SK-N-SH (cell line): ENCODE measurements at regions not wholly inside any gene's neighbourhood (a gene's known extent, or its start where the extent isn't known, plus 50 kb on each side); places are given as distances from the start of the nearest gene placed in this dataset.

Experiments used
- CTCF ChIA-PET: fragments of 300-600, 350-600 bp; formaldehyde crosslinking; extraction: SDS; loops from one replicate; lab custom pipeline; 2021; lab: Yijun Ruan, JAX
- POLR2A ChIA-PET: fragments of 350-600 bp; sonication (Branson Sonifier 250); formaldehyde crosslinking; extraction: SDS; loops from one replicate; lab custom pipeline; 2020; ENCODE audit warnings: antibody characterized with exemption, inconsistent platforms; lab: Yijun Ruan, JAX
- DNase-seq: peaks from one replicate; pipeline ENCODE4 v3.0.0; 2012
- H2AFZ ChIP-seq: fragments of 200-600 bp; sonication (generic); 2 replicates; pipeline ENCODE4 v1.8.1; 2016; ENCODE audit warnings: antibody characterized with exemption, mild to moderate bottlenecking, low read depth
- H3F3A ChIP-seq: fragments of 200-600 bp; sonication (generic); replicated peaks from 2 replicates; pipeline ENCODE3; 2016; ENCODE audit warnings: antibody characterized with exemption, mild to moderate bottlenecking; ENCODE audit not compliant: insufficient read depth
- H3K27ac ChIP-seq, 2 experiments: fragments of 200-500 bp in 1 of 2; fragments of 200-600 bp in 1 of 2; sonication (Bioruptor generic) in 1 of 2; sonication (generic), shearing (Covaris generic) in 1 of 2; 2 replicates each; pipeline versions ENCODE4 v1.5.1 to v1.6.1; 2014 to 2016; ENCODE audit warnings: low read depth in 2 of 2, inconsistent platforms in 1 of 2, low read length in 1 of 2, mild to moderate bottlenecking in 1 of 2, mixed read lengths in 1 of 2
- H3K27me3 ChIP-seq: fragments of 200-600 bp; sonication (generic), shearing (Covaris generic); 2 replicates; pipeline ENCODE4 v1.6.1; 2016; ENCODE audit warnings: mixed run types; ENCODE audit not compliant: insufficient read depth
- H3K36me3 ChIP-seq, 2 experiments: fragments of 200-500 bp in 1 of 2; fragments of 200-600 bp in 1 of 2; sonication (Bioruptor generic) in 1 of 2; sonication (generic) in 1 of 2; replicated peaks in 1 of 2; 2 replicates each; pipeline versions ENCODE3 to v1.5.1; 2014 to 2016; ENCODE audit warnings: low read length in 1 of 2, mild to moderate bottlenecking in 1 of 2; ENCODE audit not compliant: insufficient read depth in 2 of 2, control insufficient read depth in 1 of 2
- H3K4me1 ChIP-seq, 2 experiments: fragments of 200-500 bp in 1 of 2; fragments of 200-600 bp in 1 of 2; sonication (Bioruptor generic) in 1 of 2; sonication (generic), shearing (Covaris generic) in 1 of 2; 2 replicates each; pipeline versions ENCODE4 v1.5.1 to v1.6.1; 2014 to 2016; ENCODE audit warnings: low read depth in 1 of 2, low read length in 1 of 2, mixed run types in 1 of 2; ENCODE audit not compliant: insufficient read depth in 2 of 2, control insufficient read depth in 1 of 2
- H3K4me2 ChIP-seq: fragments of 200-600 bp; sonication (generic), shearing (Covaris generic); 2 replicates; pipeline ENCODE4 v1.6.1; 2017; ENCODE audit warnings: mixed run types
- H3K4me3 ChIP-seq, 2 experiments: fragments of 200-500 bp in 1 of 2; fragments of 200-600 bp in 1 of 2; sonication (Bioruptor generic) in 1 of 2; sonication (generic), shearing (Covaris generic) in 1 of 2; 2 replicates each; pipeline versions ENCODE4 v1.5.1 to v1.8.1; 2014 to 2016; ENCODE audit warnings: low read depth in 2 of 2, inconsistent platforms in 1 of 2, low read length in 1 of 2, mild to moderate bottlenecking in 1 of 2, mixed read lengths in 1 of 2, moderate library complexity in 1 of 2
- H3K79me2 ChIP-seq: fragments of 200-600 bp; sonication (generic); 2 replicates; pipeline ENCODE4 v1.8.1; 2017; ENCODE audit warnings: mild to moderate bottlenecking; ENCODE audit not compliant: insufficient read depth
- H3K9ac ChIP-seq: fragments of 200-600 bp; sonication (generic); 2 replicates; pipeline ENCODE4 v1.6.1; 2017; ENCODE audit warnings: mixed run types
- H3K9me2 ChIP-seq: fragments of 200-600 bp; sonication (generic); 2 replicates; pipeline ENCODE4 v1.6.1; 2017; ENCODE audit warnings: mixed run types
- H3K9me3 ChIP-seq: fragments of 200-600 bp; sonication (generic); 2 replicates; pipeline ENCODE4 v1.6.1; 2017; ENCODE audit warnings: mixed run types, mild to moderate bottlenecking, moderate library complexity
- H4K20me1 ChIP-seq: fragments of 200-600 bp; sonication (generic); 2 replicates; pipeline ENCODE4 v1.6.1; 2017; ENCODE audit warnings: mild to moderate bottlenecking, mixed run types; ENCODE audit not compliant: insufficient read depth
- ELF1 ChIP-seq: IDR thresholded peaks from 2 replicates; pipeline ENCODE4 v1.4.0; 2012
- EZH2phosphoT487 ChIP-seq: fragments of 200-600 bp; sonication (generic); IDR thresholded peaks from 2 replicates; pipeline ENCODE4 v1.6.1; 2017; ENCODE audit warnings: low read depth, mixed run types, mild to moderate bottlenecking, antibody characterized with exemption, moderate library complexity, borderline replicate concordance
- FOXJ3 ChIP-seq: sonication (generic); formaldehyde crosslinking; IDR thresholded peaks from 2 replicates; pipeline ENCODE4 v1.5.1; 2020; ENCODE audit warnings: mild to moderate bottlenecking, missing genetic modification reagents
- GABPA ChIP-seq: IDR thresholded peaks from 2 replicates; pipeline ENCODE4 v1.4.0; 2012; ENCODE audit warnings: low read depth, mild to moderate bottlenecking
- GATA2 ChIP-seq: sonication (generic); formaldehyde crosslinking; IDR thresholded peaks from 2 replicates; pipeline ENCODE4 v1.5.0; 2020; ENCODE audit warnings: mild to moderate bottlenecking, missing genetic modification reagents
- JUND ChIP-seq: IDR thresholded peaks from 2 replicates; pipeline ENCODE4 v1.4.0; 2012
- MEF2A ChIP-seq: IDR thresholded peaks from 2 replicates; pipeline ENCODE4 v1.4.0; 2012; ENCODE audit warnings: low read depth, borderline replicate concordance
- MXI1 ChIP-seq: IDR thresholded peaks from 2 replicates; pipeline ENCODE4 v1.6.1; 2012; ENCODE audit warnings: mild to moderate bottlenecking, low read depth, low read length, improper control_type of control experiment
- POLR2AphosphoS5 ChIP-seq: IDR thresholded peaks from 2 replicates; pipeline ENCODE4 v1.6.1; 2012; ENCODE audit warnings: low read depth, low read length
- RFX5 ChIP-seq: IDR thresholded peaks from 2 replicates; pipeline ENCODE4 v1.6.1; 2012; ENCODE audit warnings: mild to moderate bottlenecking, improper control_type of control experiment, low read length
- RXRA ChIP-seq: IDR thresholded peaks from 2 replicates; pipeline ENCODE4 v1.4.0; 2012; ENCODE audit warnings: low read depth, mild to moderate bottlenecking, borderline replicate concordance
- SIN3A ChIP-seq: IDR thresholded peaks from 2 replicates; pipeline ENCODE4 v1.6.1; 2012; ENCODE audit warnings: low read depth, mild to moderate bottlenecking, low read length, moderate library complexity, borderline replicate concordance
- SMC3 ChIP-seq: IDR thresholded peaks from 2 replicates; pipeline ENCODE4 v1.6.1; 2012; ENCODE audit warnings: low read depth, low read length, improper control_type of control experiment
- TAF1 ChIP-seq: IDR thresholded peaks from 2 replicates; pipeline ENCODE4 v1.6.1; 2012; ENCODE audit warnings: low read depth, mild to moderate bottlenecking, low read length, moderate library complexity, borderline replicate concordance
- TCF12 ChIP-seq: IDR thresholded peaks from 2 replicates; pipeline ENCODE4 v1.4.0; 2012
- TEAD4 ChIP-seq: IDR thresholded peaks from 2 replicates; pipeline ENCODE4 v1.4.0; 2012; ENCODE audit warnings: mild to moderate bottlenecking, borderline replicate concordance; ENCODE audit not compliant: insufficient read depth
- YY1 ChIP-seq: IDR thresholded peaks from 2 replicates; pipeline ENCODE4 v1.4.0; 2012; ENCODE audit warnings: low read depth, mild to moderate bottlenecking
- WGBS: methylation state at CpG from one replicate; pipeline ENCODE4 v1.1.6; 2017; ENCODE audit warnings: low lambda C conversion rate; 5-methylcytosine and 5-hydroxymethylcytosine counted together
- TF ChIP-seq, protein P1 (sequence below): IDR thresholded peaks from 2 replicates; pipeline ENCODE4 v1.6.1; 2012; ENCODE audit warnings: mild to moderate bottlenecking, low read depth, low read length, moderate library complexity
- TF ChIP-seq, protein P2 (sequence below): IDR thresholded peaks from 2 replicates; pipeline ENCODE4 v1.4.0; 2012; ENCODE audit warnings: low read depth, borderline replicate concordance
- TF ChIP-seq, protein P3 (sequence below): IDR thresholded peaks from 2 replicates; pipeline ENCODE4; 2012
- TF ChIP-seq, protein P4 (sequence below): fragments of 200-600 bp; sonication (generic); IDR thresholded peaks from 2 replicates; pipeline ENCODE4 v1.6.1; 2017; ENCODE audit warnings: antibody characterized with exemption, mild to moderate bottlenecking, moderate library complexity
- TF ChIP-seq, protein P5 (sequence below): IDR thresholded peaks from 2 replicates; pipeline ENCODE4 v1.4.0; 2012; ENCODE audit warnings: low read depth

DNA sequence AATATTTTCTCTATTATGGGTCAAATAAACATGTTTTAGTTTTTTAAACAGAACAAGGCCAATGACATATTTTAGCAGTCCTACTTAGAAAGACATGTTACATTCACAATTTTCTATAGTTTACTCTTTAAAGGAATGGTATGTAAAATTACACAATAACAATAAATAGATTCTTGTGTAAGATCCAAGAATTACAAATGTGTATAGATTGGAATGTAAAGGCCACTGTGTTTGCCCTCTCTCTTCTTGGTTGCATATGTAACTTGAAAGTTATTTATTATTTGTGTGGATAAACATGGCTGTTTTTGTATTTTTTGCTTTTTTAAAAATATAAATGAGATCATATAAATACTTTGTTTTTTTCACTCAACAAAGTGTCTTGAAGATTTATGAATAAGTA is 979.3 kb upstream of the CELF2 start:
- CTCF ChIA-PET = interaction anchor here (1.2 kb wide), 1 partner anchor 695 kb away, joined by 3 read pairs; no protein-coding TSS in a partner anchor
- TF ChIP-seq GATA2 = no peak
- TF ChIP-seq, protein P1, sequence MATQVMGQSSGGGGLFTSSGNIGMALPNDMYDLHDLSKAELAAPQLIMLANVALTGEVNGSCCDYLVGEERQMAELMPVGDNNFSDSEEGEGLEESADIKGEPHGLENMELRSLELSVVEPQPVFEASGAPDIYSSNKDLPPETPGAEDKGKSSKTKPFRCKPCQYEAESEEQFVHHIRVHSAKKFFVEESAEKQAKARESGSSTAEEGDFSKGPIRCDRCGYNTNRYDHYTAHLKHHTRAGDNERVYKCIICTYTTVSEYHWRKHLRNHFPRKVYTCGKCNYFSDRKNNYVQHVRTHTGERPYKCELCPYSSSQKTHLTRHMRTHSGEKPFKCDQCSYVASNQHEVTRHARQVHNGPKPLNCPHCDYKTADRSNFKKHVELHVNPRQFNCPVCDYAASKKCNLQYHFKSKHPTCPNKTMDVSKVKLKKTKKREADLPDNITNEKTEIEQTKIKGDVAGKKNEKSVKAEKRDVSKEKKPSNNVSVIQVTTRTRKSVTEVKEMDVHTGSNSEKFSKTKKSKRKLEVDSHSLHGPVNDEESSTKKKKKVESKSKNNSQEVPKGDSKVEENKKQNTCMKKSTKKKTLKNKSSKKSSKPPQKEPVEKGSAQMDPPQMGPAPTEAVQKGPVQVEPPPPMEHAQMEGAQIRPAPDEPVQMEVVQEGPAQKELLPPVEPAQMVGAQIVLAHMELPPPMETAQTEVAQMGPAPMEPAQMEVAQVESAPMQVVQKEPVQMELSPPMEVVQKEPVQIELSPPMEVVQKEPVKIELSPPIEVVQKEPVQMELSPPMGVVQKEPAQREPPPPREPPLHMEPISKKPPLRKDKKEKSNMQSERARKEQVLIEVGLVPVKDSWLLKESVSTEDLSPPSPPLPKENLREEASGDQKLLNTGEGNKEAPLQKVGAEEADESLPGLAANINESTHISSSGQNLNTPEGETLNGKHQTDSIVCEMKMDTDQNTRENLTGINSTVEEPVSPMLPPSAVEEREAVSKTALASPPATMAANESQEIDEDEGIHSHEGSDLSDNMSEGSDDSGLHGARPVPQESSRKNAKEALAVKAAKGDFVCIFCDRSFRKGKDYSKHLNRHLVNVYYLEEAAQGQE = no peak
- TF ChIP-seq, protein P2, sequence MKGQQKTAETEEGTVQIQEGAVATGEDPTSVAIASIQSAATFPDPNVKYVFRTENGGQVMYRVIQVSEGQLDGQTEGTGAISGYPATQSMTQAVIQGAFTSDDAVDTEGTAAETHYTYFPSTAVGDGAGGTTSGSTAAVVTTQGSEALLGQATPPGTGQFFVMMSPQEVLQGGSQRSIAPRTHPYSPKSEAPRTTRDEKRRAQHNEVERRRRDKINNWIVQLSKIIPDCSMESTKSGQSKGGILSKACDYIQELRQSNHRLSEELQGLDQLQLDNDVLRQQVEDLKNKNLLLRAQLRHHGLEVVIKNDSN = no peak
- no peak for TF ChIP-seq FOXJ3 (CRISPR knock-in tag)
- TF ChIP-seq MXI1 = no peak
- no peak for TF ChIP-seq POLR2AphosphoS5
- TF ChIP-seq TAF1 = no peak
- TF ChIP-seq SMC3 = no peak
- TF ChIP-seq MEF2A = no peak
- TF ChIP-seq TCF12 = no peak
- no peak for TF ChIP-seq TEAD4
- no peak for TF ChIP-seq YY1
- no peak for TF ChIP-seq GABPA

DNA sequence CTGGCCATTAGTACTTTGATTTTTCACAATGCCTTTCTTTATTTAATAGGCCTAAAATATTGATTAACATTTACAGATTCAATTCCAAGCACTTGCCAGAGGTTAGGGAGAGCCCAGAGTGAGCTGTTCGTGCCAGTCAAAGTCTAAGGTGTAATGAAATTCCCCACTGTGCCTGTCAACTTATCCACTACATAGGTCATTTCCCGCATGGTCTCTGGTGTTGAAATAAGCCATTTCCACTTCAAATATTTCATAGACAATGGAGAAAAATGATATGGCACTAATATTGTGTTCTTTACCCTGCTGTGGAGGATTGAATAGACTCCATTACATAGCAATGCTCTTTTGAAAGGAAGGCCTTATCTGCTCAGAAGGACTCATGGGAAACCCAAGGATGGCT is 978.1 kb upstream of the CELF2 start:
- Histone ChIP-seq H3K27ac (no peak overlapping the region), H3K9ac (no peak overlapping the region), H3K36me3 (no peaks in the 10 kb centered on the region), H3K27me3 (no peaks in the 10 kb centered on the region), H3K4me2 (no peak overlapping the region), H3K9me2 (no peaks in the 10 kb centered on the region), H3K79me2 (no peaks in the 10 kb centered on the region), H4K20me1 (no peaks in the 10 kb centered on the region), H3K4me1 (no peaks in the 10 kb centered on the region), H3K4me3 (no peak overlapping the region), H2AFZ (no peak overlapping the region), H3K9me3 (no peaks in the 10 kb centered on the region), H3F3A (no peaks in the 10 kb centered on the region)
- DNase-seq = no peak
- POLR2A ChIA-PET = no interaction called here
- CTCF ChIA-PET = interaction anchor here (1.2 kb wide), 1 partner anchor 696 kb away, joined by 3 read pairs; no protein-coding TSS in a partner anchor
- 36% methylated on average over 2 of the region's 2 CpGs for WGBS
- TF ChIP-seq RFX5 (no peak), JUND (no peak), RXRA (no peak), GATA2 (no peak), MXI1 (no peak), EZH2phosphoT487 (no peak), SIN3A (no peak), YY1 (no peak), ELF1 (no peak), FOXJ3 (CRISPR knock-in tag) (no peak)
- TF ChIP-seq, protein P3, sequence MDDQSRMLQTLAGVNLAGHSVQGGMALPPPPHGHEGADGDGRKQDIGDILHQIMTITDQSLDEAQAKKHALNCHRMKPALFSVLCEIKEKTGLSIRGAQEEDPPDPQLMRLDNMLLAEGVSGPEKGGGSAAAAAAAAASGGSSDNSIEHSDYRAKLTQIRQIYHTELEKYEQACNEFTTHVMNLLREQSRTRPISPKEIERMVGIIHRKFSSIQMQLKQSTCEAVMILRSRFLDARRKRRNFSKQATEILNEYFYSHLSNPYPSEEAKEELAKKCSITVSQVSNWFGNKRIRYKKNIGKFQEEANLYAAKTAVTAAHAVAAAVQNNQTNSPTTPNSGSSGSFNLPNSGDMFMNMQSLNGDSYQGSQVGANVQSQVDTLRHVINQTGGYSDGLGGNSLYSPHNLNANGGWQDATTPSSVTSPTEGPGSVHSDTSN = no peak
- TF ChIP-seq, protein P2 = no peak
- TF ChIP-seq, protein P4, sequence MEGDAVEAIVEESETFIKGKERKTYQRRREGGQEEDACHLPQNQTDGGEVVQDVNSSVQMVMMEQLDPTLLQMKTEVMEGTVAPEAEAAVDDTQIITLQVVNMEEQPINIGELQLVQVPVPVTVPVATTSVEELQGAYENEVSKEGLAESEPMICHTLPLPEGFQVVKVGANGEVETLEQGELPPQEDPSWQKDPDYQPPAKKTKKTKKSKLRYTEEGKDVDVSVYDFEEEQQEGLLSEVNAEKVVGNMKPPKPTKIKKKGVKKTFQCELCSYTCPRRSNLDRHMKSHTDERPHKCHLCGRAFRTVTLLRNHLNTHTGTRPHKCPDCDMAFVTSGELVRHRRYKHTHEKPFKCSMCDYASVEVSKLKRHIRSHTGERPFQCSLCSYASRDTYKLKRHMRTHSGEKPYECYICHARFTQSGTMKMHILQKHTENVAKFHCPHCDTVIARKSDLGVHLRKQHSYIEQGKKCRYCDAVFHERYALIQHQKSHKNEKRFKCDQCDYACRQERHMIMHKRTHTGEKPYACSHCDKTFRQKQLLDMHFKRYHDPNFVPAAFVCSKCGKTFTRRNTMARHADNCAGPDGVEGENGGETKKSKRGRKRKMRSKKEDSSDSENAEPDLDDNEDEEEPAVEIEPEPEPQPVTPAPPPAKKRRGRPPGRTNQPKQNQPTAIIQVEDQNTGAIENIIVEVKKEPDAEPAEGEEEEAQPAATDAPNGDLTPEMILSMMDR = no peak
- TF ChIP-seq, protein P5, sequence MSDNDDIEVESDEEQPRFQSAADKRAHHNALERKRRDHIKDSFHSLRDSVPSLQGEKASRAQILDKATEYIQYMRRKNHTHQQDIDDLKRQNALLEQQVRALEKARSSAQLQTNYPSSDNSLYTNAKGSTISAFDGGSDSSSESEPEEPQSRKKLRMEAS = no peak

More for the DNA sequence above, 979.3 kb upstream of the CELF2 start:
- no peaks in the 10 kb centered on the region for H3K9me3 ChIP-seq
- POLR2A ChIA-PET = no interaction called here
- DNase-seq = no peak
- H3F3A ChIP-seq = no peaks in the 10 kb centered on the region
- no peaks in the 10 kb centered on the region for H3K27me3 ChIP-seq
- H3K4me2 ChIP-seq = no peak overlapping the region
- no peak overlapping the region for H3K9ac ChIP-seq
- no peaks in the 10 kb centered on the region for H3K9me2 ChIP-seq
- no peaks in the 10 kb centered on the region for H3K79me2 ChIP-seq
- no peaks in the 10 kb centered on the region for H4K20me1 ChIP-seq
- no peaks in the 10 kb centered on the region for H3K36me3 ChIP-seq
- no peaks in the 10 kb centered on the region for H3K4me1 ChIP-seq
- no peak overlapping the region for H3K27ac ChIP-seq
- H2AFZ ChIP-seq = no peak overlapping the region
- H3K4me3 ChIP-seq = no peak overlapping the region
